HepG2 (cell line): ENCODE measurements at regions not wholly inside any gene's neighbourhood (a gene's known extent, or its start where the extent isn't known, plus 50 kb on each side); places are given as distances from the start of the nearest gene placed in this dataset.

Source experiments
- ARID5B ChIP-seq: IDR thresholded peaks from 2 replicates; pipeline ENCODE4 v1.4.0; 2020; ENCODE audit warnings: mild to moderate bottlenecking, missing genetic modification reagents
- ARNT2 ChIP-seq: sonication (generic); formaldehyde crosslinking; IDR thresholded peaks from 2 replicates; pipeline ENCODE4 v1.8.0; 2022; ENCODE audit warnings: mild to moderate bottlenecking, low read depth, missing genetic modification reagents, moderate library complexity
- CENPT ChIP-seq: sonication (generic); formaldehyde crosslinking; IDR thresholded peaks from 2 replicates; pipeline ENCODE4 v1.8.0; 2022; ENCODE audit warnings: low read depth, mild to moderate bottlenecking, moderate library complexity, missing genetic modification reagents
- DRAP1 ChIP-seq: IDR thresholded peaks from 2 replicates; pipeline ENCODE4 v1.6.1; 2016; ENCODE audit warnings: missing genetic modification reagents, missing compliant biosample characterization
- FOXO1 ChIP-seq: sonication (generic); formaldehyde crosslinking; IDR thresholded peaks from 2 replicates; pipeline ENCODE4 v1.4.0; 2020; ENCODE audit warnings: missing genetic modification reagents
- HMG20B ChIP-seq: conservative IDR thresholded peaks from 2 replicates; pipeline ENCODE4 v1.6.1; 2016; ENCODE audit warnings: missing genetic modification reagents, missing compliant biosample characterization
- HMGA1 ChIP-seq: sonication (generic); formaldehyde crosslinking; conservative IDR thresholded peaks from 2 replicates; pipeline ENCODE4 v1.4.0; 2020; ENCODE audit warnings: missing genetic modification reagents
- NBN ChIP-seq: fragments of 450-650 bp; conservative IDR thresholded peaks from 2 replicates; pipeline ENCODE4 v1.6.1; 2017
- PCBP2 ChIP-seq: fragments of 200-400 bp; formaldehyde crosslinking; optimal IDR thresholded peaks from 2 replicates; pipeline ENCODE3; 2018; ENCODE audit warnings: low read length, low read depth; ENCODE audit not compliant: poor library complexity, severe bottlenecking
- PHF20 ChIP-seq: sonication (generic); formaldehyde crosslinking; IDR thresholded peaks from 2 replicates; pipeline ENCODE4 v1.5.0; 2020; ENCODE audit warnings: mild to moderate bottlenecking, missing genetic modification reagents
- TBX2 ChIP-seq: sonication (generic); formaldehyde crosslinking; IDR thresholded peaks from 2 replicates; pipeline ENCODE4 v1.5.0; 2020; ENCODE audit warnings: missing genetic modification reagents, mild to moderate bottlenecking, borderline replicate concordance
- XRCC5 ChIP-seq: fragments of 200-400 bp; formaldehyde crosslinking; optimal IDR thresholded peaks from 2 replicates; pipeline ENCODE3; 2017; ENCODE audit warnings: mild to moderate bottlenecking, low read length
- ZBTB1 ChIP-seq: sonication (generic); formaldehyde crosslinking; IDR thresholded peaks from 2 replicates; pipeline ENCODE4 v1.4.0; 2020; ENCODE audit warnings: missing genetic modification reagents, borderline replicate concordance
- ZFY ChIP-seq: sonication (generic); formaldehyde crosslinking; IDR thresholded peaks from 2 replicates; pipeline ENCODE4 v1.4.0; 2020; ENCODE audit warnings: missing genetic modification reagents
- ZNF207 ChIP-seq: fragments of 450-650 bp; IDR thresholded peaks from 2 replicates; pipeline ENCODE4 v1.6.1; 2016; ENCODE audit warnings: antibody characterized with exemption, borderline replicate concordance
- ZNF331 ChIP-seq: sonication (generic); formaldehyde crosslinking; IDR thresholded peaks from 2 replicates; pipeline ENCODE4 v1.4.0; 2020; ENCODE audit warnings: missing genetic modification reagents
- ZNF337 ChIP-seq: sonication (generic); formaldehyde crosslinking; IDR thresholded peaks from 2 replicates; pipeline ENCODE4 v1.5.1; 2020; ENCODE audit warnings: missing genetic modification reagents, low read depth, mild to moderate bottlenecking, borderline replicate concordance
- ZNF672 ChIP-seq: sonication (generic); formaldehyde crosslinking; IDR thresholded peaks from 2 replicates; pipeline ENCODE4 v1.8.1; 2022; ENCODE audit warnings: missing genetic modification reagents
- ZNF775 ChIP-seq: sonication (generic); formaldehyde crosslinking; IDR thresholded peaks from 2 replicates; pipeline ENCODE4 v1.4.0; 2020; ENCODE audit warnings: missing genetic modification reagents, mild to moderate bottlenecking, moderate library complexity, borderline replicate concordance
- TF ChIP-seq, protein P1 (sequence below): sonication (generic); formaldehyde crosslinking; IDR thresholded peaks from 2 replicates; pipeline ENCODE4 v1.8.1; 2023; ENCODE audit warnings: mild to moderate bottlenecking, missing genetic modification reagents
- TF ChIP-seq, protein P2 (sequence below): sonication (generic); formaldehyde crosslinking; IDR thresholded peaks from 2 replicates; pipeline ENCODE4 v1.5.1; 2020; ENCODE audit warnings: mild to moderate bottlenecking, missing genetic modification reagents, moderate library complexity

DNA sequence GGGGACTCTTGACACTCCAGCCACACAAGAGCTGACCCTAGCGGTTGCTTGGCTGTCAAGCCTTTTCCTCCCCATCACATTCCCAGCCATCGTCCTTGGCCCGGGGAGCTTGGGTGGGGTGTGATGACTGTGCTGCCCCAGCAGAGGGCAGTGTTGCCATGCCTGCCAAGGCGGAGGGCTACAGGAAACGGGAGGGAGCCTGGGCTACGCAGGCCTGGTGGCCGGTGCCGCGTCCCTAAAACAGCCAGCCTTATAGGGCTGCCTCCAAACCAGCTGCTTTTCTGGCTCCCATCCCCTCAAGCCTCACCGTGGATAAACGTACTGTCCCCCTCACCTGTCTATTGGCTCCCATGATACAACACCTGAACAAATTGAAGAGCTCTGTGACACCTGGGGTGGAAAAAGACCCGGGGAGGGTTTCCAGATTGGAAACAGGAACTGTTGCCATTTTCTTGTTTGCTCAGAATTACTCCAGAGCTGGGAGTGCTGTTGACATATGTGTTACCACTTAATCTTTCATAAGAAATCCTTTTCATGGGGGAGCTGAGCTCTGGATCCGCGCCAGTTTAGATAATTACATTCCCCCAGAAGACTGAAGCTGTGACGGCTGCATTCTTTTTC is 72.8 kb upstream of the ASTN2 start (continued):
- TF ChIP-seq, protein P1, sequence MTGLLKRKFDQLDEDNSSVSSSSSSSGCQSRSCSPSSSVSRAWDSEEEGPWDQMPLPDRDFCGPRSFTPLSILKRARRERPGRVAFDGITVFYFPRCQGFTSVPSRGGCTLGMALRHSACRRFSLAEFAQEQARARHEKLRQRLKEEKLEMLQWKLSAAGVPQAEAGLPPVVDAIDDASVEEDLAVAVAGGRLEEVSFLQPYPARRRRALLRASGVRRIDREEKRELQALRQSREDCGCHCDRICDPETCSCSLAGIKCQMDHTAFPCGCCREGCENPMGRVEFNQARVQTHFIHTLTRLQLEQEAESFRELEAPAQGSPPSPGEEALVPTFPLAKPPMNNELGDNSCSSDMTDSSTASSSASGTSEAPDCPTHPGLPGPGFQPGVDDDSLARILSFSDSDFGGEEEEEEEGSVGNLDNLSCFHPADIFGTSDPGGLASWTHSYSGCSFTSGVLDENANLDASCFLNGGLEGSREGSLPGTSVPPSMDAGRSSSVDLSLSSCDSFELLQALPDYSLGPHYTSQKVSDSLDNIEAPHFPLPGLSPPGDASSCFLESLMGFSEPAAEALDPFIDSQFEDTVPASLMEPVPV (CRISPR knock-in tag): no peak
- TF ChIP-seq XRCC5 (peak; percentile 87), ZNF337 (CRISPR knock-in tag) (no peak), NBN (no peak), ZNF207 (no peak), ZNF672 (CRISPR knock-in tag) (no peak), CENPT (no peak), TBX2 (CRISPR knock-in tag) (peak; percentile 52; the same call in 1 of the 2 replicates), ARNT2 (CRISPR knock-in tag) (0 out of 2 replicates have a peak, but pooled peaks have one; percentile 40), FOXO1 (CRISPR knock-in tag) (peak; percentile 81), DRAP1 (CRISPR knock-in tag) (peak; percentile 54; the same call in 1 of the 2 replicates), ZNF331 (CRISPR knock-in tag) (peak; percentile 84), ZFY (CRISPR knock-in tag) (peak; percentile 72), ZNF775 (CRISPR knock-in tag) (0 out of 2 replicates have a peak, but pooled peaks have one; percentile 63), HMGA1 (no peak), HMG20B (no peak), ARID5B (peak; percentile 64; the same call in 1 of the 2 replicates), PCBP2 (no peak), PHF20 (CRISPR knock-in tag) (peak; percentile 46; the same call in 1 of the 2 replicates), ZBTB1 (CRISPR knock-in tag) (no peak)
- TF ChIP-seq, protein P2, sequence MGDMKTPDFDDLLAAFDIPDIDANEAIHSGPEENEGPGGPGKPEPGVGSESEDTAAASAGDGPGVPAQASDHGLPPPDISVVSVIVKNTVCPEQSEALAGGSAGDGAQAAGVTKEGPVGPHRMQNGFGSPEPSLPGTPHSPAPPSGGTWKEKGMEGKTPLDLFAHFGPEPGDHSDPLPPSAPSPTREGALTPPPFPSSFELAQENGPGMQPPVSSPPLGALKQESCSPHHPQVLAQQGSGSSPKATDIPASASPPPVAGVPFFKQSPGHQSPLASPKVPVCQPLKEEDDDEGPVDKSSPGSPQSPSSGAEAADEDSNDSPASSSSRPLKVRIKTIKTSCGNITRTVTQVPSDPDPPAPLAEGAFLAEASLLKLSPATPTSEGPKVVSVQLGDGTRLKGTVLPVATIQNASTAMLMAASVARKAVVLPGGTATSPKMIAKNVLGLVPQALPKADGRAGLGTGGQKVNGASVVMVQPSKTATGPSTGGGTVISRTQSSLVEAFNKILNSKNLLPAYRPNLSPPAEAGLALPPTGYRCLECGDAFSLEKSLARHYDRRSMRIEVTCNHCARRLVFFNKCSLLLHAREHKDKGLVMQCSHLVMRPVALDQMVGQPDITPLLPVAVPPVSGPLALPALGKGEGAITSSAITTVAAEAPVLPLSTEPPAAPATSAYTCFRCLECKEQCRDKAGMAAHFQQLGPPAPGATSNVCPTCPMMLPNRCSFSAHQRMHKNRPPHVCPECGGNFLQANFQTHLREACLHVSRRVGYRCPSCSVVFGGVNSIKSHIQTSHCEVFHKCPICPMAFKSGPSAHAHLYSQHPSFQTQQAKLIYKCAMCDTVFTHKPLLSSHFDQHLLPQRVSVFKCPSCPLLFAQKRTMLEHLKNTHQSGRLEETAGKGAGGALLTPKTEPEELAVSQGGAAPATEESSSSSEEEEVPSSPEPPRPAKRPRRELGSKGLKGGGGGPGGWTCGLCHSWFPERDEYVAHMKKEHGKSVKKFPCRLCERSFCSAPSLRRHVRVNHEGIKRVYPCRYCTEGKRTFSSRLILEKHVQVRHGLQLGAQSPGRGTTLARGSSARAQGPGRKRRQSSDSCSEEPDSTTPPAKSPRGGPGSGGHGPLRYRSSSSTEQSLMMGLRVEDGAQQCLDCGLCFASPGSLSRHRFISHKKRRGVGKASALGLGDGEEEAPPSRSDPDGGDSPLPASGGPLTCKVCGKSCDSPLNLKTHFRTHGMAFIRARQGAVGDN: peak; percentile 76
